ENCODE measurements at regions not wholly inside any gene's neighbourhood (a gene's known extent, or its start where the extent isn't known, plus 50 kb on each side); places are given as distances from the start of the nearest gene placed in this dataset.
"Not testable (repeated sequence)": the region's sequence is repeated elsewhere in the genome, so short reads cannot be mapped to it uniquely, and the experiment has no call there.

- no peak for DNase-seq
Observed at GRCh38 chr1:189986516-189986915, 491.1 kb downstream of the BRINP3 start.

DNA sequence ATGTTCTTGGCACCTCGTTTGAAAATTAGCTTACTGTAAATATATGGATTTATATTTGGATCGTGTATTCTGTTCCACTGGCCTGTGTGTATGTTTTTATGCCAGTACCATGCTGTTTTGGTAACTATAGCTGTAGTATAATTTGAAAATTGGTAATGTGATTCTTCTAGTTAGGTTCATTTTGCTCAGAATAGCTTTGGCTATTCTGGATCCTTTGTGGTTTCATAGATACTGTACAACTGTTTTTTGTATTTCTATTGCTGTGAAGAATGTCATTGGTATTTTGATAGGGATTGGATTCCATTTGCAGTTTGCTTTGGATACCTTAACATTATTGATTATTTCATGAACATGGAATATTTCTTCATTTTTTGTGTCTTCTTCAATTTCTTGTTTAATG, 490.2 kb downstream of the BRINP3 start:
- no peak for DNase-seq

DNA sequence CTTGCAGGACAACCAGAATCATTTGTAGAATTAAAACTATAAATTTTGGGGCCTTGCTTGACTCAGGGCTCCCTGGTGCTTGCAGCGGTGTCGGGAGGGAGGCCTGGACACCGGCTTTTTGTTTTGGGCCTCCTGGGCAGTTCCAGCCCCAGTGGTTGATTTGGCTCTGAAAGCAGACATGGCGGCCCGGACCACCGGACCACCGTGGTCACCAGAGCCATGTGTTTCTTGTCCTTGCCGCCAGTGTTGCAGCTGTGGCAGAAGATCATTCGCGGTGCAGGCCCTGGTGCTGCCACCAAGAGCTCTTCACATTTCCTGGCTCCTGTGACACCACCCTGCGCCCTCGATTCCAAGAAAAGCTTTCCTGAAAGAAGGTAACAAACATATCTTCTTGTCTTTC, 484.8 kb downstream of the BRINP3 start:
- no peak for DNase-seq

GRCh38 chr1:190000365-190000872, 477.2 kb downstream of the BRINP3 start:
- DNase-seq, result no peak

GRCh38 chr1:190001187-190001586, 476.5 kb downstream of the BRINP3 start:
- DNase-seq, result no peak

DNA sequence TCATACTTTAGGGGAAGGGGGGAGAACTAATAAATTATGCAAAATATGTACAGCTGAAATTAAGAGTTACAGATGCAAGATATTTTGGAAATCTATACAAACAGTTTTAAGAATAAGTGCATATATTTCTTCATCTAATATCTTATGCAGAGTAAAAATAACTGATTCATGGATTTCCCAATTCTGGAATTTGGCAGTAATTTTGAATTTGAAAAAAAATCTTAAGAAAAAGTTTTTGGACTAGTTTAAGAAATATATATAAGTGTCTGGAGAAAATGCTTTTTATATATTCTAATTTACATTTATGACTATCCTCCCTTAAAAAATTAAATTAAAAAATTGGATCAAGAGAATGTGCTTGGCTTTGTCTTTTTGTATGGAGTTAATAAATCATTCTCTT, 474.3 kb downstream of the BRINP3 start:
- no peak for DNase-seq

GRCh38 chr1:190011585-190011984, 466.1 kb downstream of the BRINP3 start:
- DNase-seq, result no peak

DNA sequence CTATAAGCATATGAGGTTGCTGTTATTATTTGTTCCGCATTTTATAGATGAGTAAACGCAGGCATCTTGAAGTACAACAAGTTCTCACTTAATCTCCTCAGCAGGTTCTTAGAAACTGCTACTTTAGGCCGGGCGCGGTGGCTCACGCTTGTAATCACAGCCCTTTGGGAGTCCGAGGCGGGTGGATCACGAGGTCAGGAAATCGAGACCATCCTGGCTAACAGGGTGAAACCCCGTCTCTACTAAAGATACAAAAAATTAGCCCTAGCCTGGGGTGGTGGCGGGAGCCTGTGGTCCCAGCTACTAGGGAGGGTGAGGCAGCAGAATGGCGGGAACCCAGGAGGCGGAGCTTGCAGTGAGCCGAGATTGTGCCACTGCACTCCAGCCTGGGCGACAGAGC, 458.5 kb downstream of the BRINP3 start:
- not testable (repeated sequence) for DNase-seq

DNA sequence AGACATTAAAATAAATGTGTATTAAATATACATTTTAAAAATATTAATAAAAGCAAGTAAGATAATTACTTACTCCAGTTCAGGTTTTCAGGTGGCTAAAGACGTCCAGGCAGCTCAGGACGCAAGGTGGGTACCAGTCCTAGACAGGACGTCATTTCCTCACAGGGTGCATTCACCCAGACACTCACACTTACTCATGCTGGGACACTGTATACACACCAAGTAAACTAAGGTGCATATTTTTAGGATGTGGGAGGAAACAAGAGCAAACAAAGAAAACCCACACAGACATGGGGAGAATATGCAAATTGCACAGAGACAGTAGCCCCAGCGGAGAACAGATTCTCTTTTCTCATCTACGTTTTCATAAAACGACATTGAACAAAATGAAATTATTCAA, 457.9 kb downstream of the BRINP3 start:
- no peak for DNase-seq

DNA sequence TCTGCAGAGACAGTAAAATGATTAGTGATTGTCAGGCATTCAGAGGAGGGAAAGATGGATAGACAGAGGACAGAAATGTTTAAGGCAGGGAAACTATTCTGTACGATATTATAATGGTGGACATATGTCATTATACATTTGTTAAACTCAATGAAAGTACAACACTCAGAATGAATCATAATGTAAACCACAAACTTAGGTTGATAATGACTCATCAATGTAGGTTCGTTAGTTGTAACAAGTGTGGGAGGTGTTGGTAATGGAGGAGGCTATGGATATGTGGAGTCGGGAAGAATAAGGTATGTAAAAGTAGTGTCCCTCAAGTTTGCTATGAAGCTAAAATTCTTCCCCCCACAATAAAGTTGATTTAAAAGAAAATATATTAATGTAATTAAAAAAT, 455.0 kb downstream of the BRINP3 start:
- no peak for DNase-seq

DNA sequence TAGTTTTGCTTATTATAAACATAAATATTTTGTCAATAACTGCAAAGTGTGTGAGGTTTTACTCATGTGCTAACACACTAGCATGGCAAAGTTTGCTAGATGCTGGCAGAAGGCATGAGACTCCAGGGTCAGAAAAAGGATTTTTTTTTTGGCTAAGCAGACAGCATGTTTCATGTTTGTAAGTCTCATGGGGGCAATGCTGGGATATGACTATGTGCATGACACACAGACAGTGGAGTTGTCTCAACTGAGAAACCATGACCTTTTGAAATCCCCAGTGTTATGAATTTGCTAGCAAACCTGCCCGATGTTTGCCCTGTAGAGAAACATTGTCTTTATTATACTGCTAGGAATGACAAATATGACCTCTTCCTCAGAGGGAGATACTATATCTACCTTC, 448.2 kb downstream of the BRINP3 start:
- no peak for DNase-seq

DNA sequence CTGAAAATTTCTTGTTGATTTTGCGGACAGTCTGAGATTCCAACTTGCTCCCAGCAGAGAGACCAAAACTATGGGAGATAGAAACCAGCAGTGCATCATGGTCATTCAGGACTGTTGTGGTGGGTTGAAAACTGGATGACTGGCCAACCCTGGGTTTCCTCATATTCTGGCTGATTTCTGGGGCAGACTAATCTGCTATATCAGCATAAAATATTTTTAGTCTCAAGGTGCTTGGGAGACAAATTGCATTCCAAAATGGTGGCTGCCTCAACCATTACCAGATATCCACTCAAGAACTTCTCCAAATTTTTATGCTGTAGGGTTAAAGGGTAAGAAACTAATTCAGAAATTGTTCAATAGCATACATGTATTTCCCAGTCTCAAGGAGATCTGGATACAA, 434.0 kb downstream of the BRINP3 start:
- DNase-seq, result no peak

GRCh38 chr1:190046231-190046630, 431.4 kb downstream of the BRINP3 start:
- no peak for DNase-seq

All from CD4-positive, alpha-beta T cell treated with Interleukin-17A for 4 hours (primary cell).